Mammary epithelial cell (primary cell): ENCODE measurements at regions not wholly inside any gene's neighbourhood (a gene's known extent, or its start where the extent isn't known, plus 50 kb on each side); places are given as distances from the start of the nearest gene placed in this dataset.

Source experiments
- CTCF ChIP-seq, 2 donors: IDR thresholded peaks in 1 of 2; conservative IDR thresholded peaks in 1 of 2; 2 replicates each; pipeline ENCODE4 v1.5.1; 2011 to 2012; ENCODE audit warnings: inconsistent platforms in 2 of 2, low read length in 2 of 2, mild to moderate bottlenecking in 2 of 2, control low read depth in 1 of 2, low read depth in 1 of 2; ENCODE audit not compliant: insufficient read depth in 1 of 2; ENCODE audit errors: extremely low read depth in 1 of 2
- EZH2 ChIP-seq: IDR thresholded peaks from 2 replicates; pipeline ENCODE4 v1.6.1; 2012; ENCODE audit warnings: low read length, inconsistent platforms, borderline replicate concordance

GRCh38 chr2:219766658-219767057 lies 139.2 kb downstream of the SLC4A3 start:
- TF ChIP-seq CTCF (conservative IDR thresholded peaks at IDR 0.05 in 1 of 2, IDR thresholded peaks at IDR 0.05 in 1 of 2; ENCODE audit: extremely low read depth in 1 of 2, insufficient read depth in 1 of 2, low read depth in 1 of 2, low read length in 2 of 2) (no peak), EZH2 (no peak)
